HFFc6 (cell line): ENCODE measurements at regions not wholly inside any gene's neighbourhood (a gene's known extent, or its start where the extent isn't known, plus 50 kb on each side); places are given as distances from the start of the nearest gene placed in this dataset.

ENCODE experiments used
- DNase-seq: peaks from one replicate; pipeline ENCODE4 v3.0.0-alpha.2; 2018
- H3K27ac Mint-ChIP-seq: 2 replicates; pipeline ENCODE4 v1.8.0; 2020; ENCODE audit warnings: mild to moderate bottlenecking, mixed read lengths
- H3K27me3 Mint-ChIP-seq: 2 replicates; pipeline ENCODE4 v1.8.0; 2021; ENCODE audit warnings: mild to moderate bottlenecking, moderate library complexity, mixed read lengths; ENCODE audit not compliant: insufficient read depth
- H3K36me3 Mint-ChIP-seq: 2 replicates; pipeline ENCODE4 v1.8.0; 2021; ENCODE audit warnings: low read depth, mixed read lengths
- H3K4me1 Mint-ChIP-seq: 2 replicates; pipeline ENCODE4 v1.8.0; 2020; ENCODE audit warnings: low read depth, mixed read lengths
- H3K4me3 Mint-ChIP-seq: 2 replicates; pipeline ENCODE4 v1.8.0; 2020; ENCODE audit warnings: mild to moderate bottlenecking, moderate library complexity, mixed read lengths
- H3K9me3 Mint-ChIP-seq: 2 replicates; pipeline ENCODE4 v1.8.0; 2020; ENCODE audit warnings: mild to moderate bottlenecking, mixed read lengths
- CTCF ChIP-seq: fragments of 200-600 bp; sonication (generic); IDR thresholded peaks from 2 replicates; pipeline ENCODE4 v1.5.0; 2021; ENCODE audit warnings: antibody characterized with exemption, mild to moderate bottlenecking

- no peaks in the 10 kb centered on the region for H3K9me3 Mint-ChIP-seq
- no peak for TF ChIP-seq CTCF
- DNase-seq: no peak
- H3K4me3 Mint-ChIP-seq: no peak overlapping the region
- H3K27ac Mint-ChIP-seq: no peak overlapping the region
- no peaks in the 10 kb centered on the region; the same call in 1 of the 2 replicates for H3K27me3 Mint-ChIP-seq
- H3K36me3 Mint-ChIP-seq: peaks cover 4% of the 10 kb centered on the region; the same call in 1 of the 2 replicates
- peaks cover 38% of the 10 kb centered on the region for H3K4me1 Mint-ChIP-seq
Observed at GRCh38 chr18:23359421-23359820, 93.7 kb upstream of the RIOK3 start.

GRCh38 chr18:23363865-23364570 is 89.1 kb upstream of the RIOK3 start:
- DNase-seq: no peak
- H3K4me1 Mint-ChIP-seq: peaks cover 18% of the 10 kb centered on the region
- H3K27me3 Mint-ChIP-seq: no peaks in the 10 kb centered on the region; the same call in 1 of the 2 replicates
- no peaks in the 10 kb centered on the region for H3K9me3 Mint-ChIP-seq
- no peak overlapping the region for H3K27ac Mint-ChIP-seq
- H3K4me3 Mint-ChIP-seq: no peak overlapping the region
- H3K36me3 Mint-ChIP-seq: no peaks in the 10 kb centered on the region
- TF ChIP-seq CTCF: no peak

GRCh38 chr18:23365602-23366001 is 87.5 kb upstream of the RIOK3 start:
- Mint-ChIP-seq H3K27me3 (no peaks in the 10 kb centered on the region; the same call in 1 of the 2 replicates), H3K9me3 (no peaks in the 10 kb centered on the region), H3K36me3 (no peaks in the 10 kb centered on the region), H3K27ac (peak overlapping the region; percentile 30), H3K4me3 (peak overlapping the region; percentile 5; the same call in 1 of the 2 replicates), H3K4me1 (peaks cover 18% of the 10 kb centered on the region)
- no peak for TF ChIP-seq CTCF
- DNase-seq: peak; percentile 44

GRCh38 chr18:23369266-23369665 is 83.8 kb upstream of the RIOK3 start:
- Mint-ChIP-seq H3K4me1 (peaks cover 18% of the 10 kb centered on the region), H3K36me3 (no peaks in the 10 kb centered on the region), H3K9me3 (no peaks in the 10 kb centered on the region), H3K27ac (no peak overlapping the region), H3K27me3 (no peaks in the 10 kb centered on the region; the same call in 1 of the 2 replicates), H3K4me3 (no peak overlapping the region)
- DNase-seq: no peak
- TF ChIP-seq CTCF: no peak

GRCh38 chr18:23373570-23373969 is 79.5 kb upstream of the RIOK3 start:
- no peak for DNase-seq
- Mint-ChIP-seq H3K4me3 (no peak overlapping the region), H3K4me1 (peaks cover 19% of the 10 kb centered on the region), H3K27me3 (no peaks in the 10 kb centered on the region; the same call in 1 of the 2 replicates), H3K9me3 (no peaks in the 10 kb centered on the region), H3K27ac (no peak overlapping the region), H3K36me3 (no peaks in the 10 kb centered on the region)
- no peak for TF ChIP-seq CTCF
